Dendritic cell treated with granulocyte-macrophage colony-stimulating factor and Interleukin-4, amounts not matched to agents 40 ng/mL and 50 ng/mL, for 4 days (primary cell): ENCODE measurements at regions not wholly inside any gene's neighbourhood (a gene's known extent, or its start where the extent isn't known, plus 50 kb on each side); places are given as distances from the start of the nearest gene placed in this dataset.
"Not testable (repeated sequence)": the region's sequence is repeated elsewhere in the genome, so short reads cannot be mapped to it uniquely, and the experiment has no call there.

Experiments used
- H3K27ac Mint-ChIP-seq: one replicate; pipeline ENCODE4 v1.8.0; 2022; ENCODE audit warnings: mild to moderate bottlenecking, mixed read lengths
- H3K27me3 Mint-ChIP-seq: one replicate; pipeline ENCODE4 v1.8.0; 2022; ENCODE audit warnings: mild to moderate bottlenecking, mixed read lengths
- H3K36me3 Mint-ChIP-seq: one replicate; pipeline ENCODE4 v1.8.0; 2022; ENCODE audit warnings: low read depth, mixed read lengths
- H3K4me1 Mint-ChIP-seq: one replicate; pipeline ENCODE4 v1.8.0; 2022; ENCODE audit warnings: low read depth, mixed read lengths
- H3K4me3 Mint-ChIP-seq: one replicate; pipeline ENCODE4 v1.8.0; 2022; ENCODE audit warnings: mild to moderate bottlenecking, moderate library complexity, mixed read lengths
- H3K9me3 Mint-ChIP-seq: one replicate; pipeline ENCODE4 v1.8.0; 2022; ENCODE audit warnings: mixed read lengths
- intact Hi-C: fragments of 100-400 bp; cut with micrococcal nuclease; formaldehyde crosslinking; loops from one replicate; pipeline ENCODE4 v1.15.0; 2022

GRCh38 chr5:150960791-150961396 lies 56.1 kb upstream of the ZNF300 start:
- no peaks in the 10 kb centered on the region for H3K36me3 Mint-ChIP-seq
- no peak overlapping the region for H3K27ac Mint-ChIP-seq
- intact Hi-C loops, result no loop called here
- H3K4me1 Mint-ChIP-seq, result no peaks in the 10 kb centered on the region
- H3K4me3 Mint-ChIP-seq, result no peak overlapping the region
- peaks cover 57% of the 10 kb centered on the region for H3K9me3 Mint-ChIP-seq
- H3K27me3 Mint-ChIP-seq, result no peaks in the 10 kb centered on the region

- H3K36me3 Mint-ChIP-seq, H3K4me3 Mint-ChIP-seq, H3K4me1 Mint-ChIP-seq, H3K27ac Mint-ChIP-seq, H3K27me3 Mint-ChIP-seq, intact Hi-C loops: not testable (repeated sequence)
- peaks cover 57% of the 10 kb centered on the region for H3K9me3 Mint-ChIP-seq
These were observed 55.5 kb upstream of the ZNF300 start for GRCh38 chr5:150960323-150960722.
